ENCODE measurements at regions not wholly inside any gene's neighbourhood (a gene's known extent, or its start where the extent isn't known, plus 50 kb on each side); places are given as distances from the start of the nearest gene placed in this dataset.

DNA sequence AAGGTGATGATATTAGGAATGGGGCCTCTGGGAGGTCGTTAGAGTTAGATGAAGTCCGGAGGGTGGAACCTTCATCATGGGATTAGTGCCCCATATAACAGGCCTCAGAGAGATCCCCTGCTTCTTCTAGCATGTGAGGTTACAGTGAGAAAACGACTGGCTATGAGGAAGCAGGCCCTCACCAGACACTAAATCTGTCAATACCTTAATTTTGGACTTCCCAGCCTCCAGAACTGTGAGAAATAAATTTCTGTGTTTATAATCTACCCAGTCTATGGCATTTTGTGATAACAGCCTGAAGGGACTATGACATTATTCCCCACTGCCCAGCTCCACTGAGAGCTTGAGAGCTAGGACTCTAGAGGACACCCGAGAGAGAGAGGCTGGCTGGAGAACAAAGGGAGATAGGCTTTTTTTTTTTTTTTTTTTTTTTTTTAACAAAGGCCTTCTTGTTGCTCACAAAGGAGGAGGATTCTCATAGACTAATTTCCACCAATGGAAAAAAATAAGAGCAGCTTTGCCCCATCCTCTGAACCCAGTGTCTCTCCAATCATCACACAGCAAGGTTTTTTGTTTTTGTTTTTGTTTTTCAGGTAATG is 87.8 kb upstream of the EEA1 start:
- TF ChIP-seq, protein P1, sequence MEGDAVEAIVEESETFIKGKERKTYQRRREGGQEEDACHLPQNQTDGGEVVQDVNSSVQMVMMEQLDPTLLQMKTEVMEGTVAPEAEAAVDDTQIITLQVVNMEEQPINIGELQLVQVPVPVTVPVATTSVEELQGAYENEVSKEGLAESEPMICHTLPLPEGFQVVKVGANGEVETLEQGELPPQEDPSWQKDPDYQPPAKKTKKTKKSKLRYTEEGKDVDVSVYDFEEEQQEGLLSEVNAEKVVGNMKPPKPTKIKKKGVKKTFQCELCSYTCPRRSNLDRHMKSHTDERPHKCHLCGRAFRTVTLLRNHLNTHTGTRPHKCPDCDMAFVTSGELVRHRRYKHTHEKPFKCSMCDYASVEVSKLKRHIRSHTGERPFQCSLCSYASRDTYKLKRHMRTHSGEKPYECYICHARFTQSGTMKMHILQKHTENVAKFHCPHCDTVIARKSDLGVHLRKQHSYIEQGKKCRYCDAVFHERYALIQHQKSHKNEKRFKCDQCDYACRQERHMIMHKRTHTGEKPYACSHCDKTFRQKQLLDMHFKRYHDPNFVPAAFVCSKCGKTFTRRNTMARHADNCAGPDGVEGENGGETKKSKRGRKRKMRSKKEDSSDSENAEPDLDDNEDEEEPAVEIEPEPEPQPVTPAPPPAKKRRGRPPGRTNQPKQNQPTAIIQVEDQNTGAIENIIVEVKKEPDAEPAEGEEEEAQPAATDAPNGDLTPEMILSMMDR (IDR thresholded peaks at IDR 0.05) = no peak
- TF ChIP-seq POLR2A (IDR thresholded peaks at IDR 0.05) = no peak

Data from Peyer's patch (tissue), 4 donors.